Activated CD4-positive, alpha-beta memory T cell treated with anti-CD3 and anti-CD28 coated beads for 36 hours (primary cell): ENCODE measurements at regions not wholly inside any gene's neighbourhood (a gene's known extent, or its start where the extent isn't known, plus 50 kb on each side); places are given as distances from the start of the nearest gene placed in this dataset.
"Not testable (repeated sequence)": the region's sequence is repeated elsewhere in the genome, so short reads cannot be mapped to it uniquely, and the experiment has no call there.

Experiments
- CTCF ChIA-PET: fragments of 350-600 bp; sonication (Branson Sonifier 250); formaldehyde crosslinking; loops from one replicate; lab custom pipeline; 2021; ENCODE audit warnings: antibody characterized with exemption, inconsistent platforms; lab: Charles Lee
- POLR2A ChIA-PET: fragments of 350-600 bp; sonication (Branson Sonifier 250); formaldehyde crosslinking; loops from one replicate; lab custom pipeline; 2021; ENCODE audit warnings: antibody characterized with exemption; lab: Charles Lee
- DNase-seq: peaks from one replicate; pipeline ENCODE4 v3.0.0-alpha.2; 2020
- H3K27ac Mint-ChIP-seq: one replicate; pipeline ENCODE4 v1.8.0; 2021; ENCODE audit warnings: mixed read lengths
- H3K27me3 Mint-ChIP-seq: one replicate; pipeline ENCODE4 v1.8.0; 2021; ENCODE audit warnings: mixed read lengths
- H3K36me3 Mint-ChIP-seq: one replicate; pipeline ENCODE4 v1.8.0; 2021; ENCODE audit warnings: mixed read lengths
- H3K4me1 Mint-ChIP-seq: one replicate; pipeline ENCODE4 v1.8.0; 2021; ENCODE audit warnings: low read depth, mixed read lengths
- H3K4me3 Mint-ChIP-seq: one replicate; pipeline ENCODE4 v1.8.0; 2021; ENCODE audit warnings: mild to moderate bottlenecking, mixed read lengths
- H3K9me3 Mint-ChIP-seq: one replicate; pipeline ENCODE4 v1.8.0; 2021; ENCODE audit warnings: mixed read lengths
- intact Hi-C: fragments of 100-400 bp; cut with micrococcal nuclease; formaldehyde crosslinking; loops from one replicate; pipeline ENCODE4 v1.15.1; 2023

- intact Hi-C loops: no loop called here
- POLR2A ChIA-PET: no interaction called here
- DNase-seq: no peak
- Mint-ChIP-seq H3K4me3 (no peak overlapping the region), H3K27me3 (no peaks in the 10 kb centered on the region), H3K36me3 (no peaks in the 10 kb centered on the region), H3K9me3 (peaks cover 11% of the 10 kb centered on the region), H3K4me1 (no peaks in the 10 kb centered on the region), H3K27ac (no peak overlapping the region)
- CTCF ChIA-PET: no interaction called here
Measured at GRCh38 chr18:73136134-73136533, 268.3 kb upstream of the NETO1 start.

- H3K27ac Mint-ChIP-seq: no peak overlapping the region
- H3K4me1 Mint-ChIP-seq: no peaks in the 10 kb centered on the region
- ChIA-PET POLR2A (no interaction called here), CTCF (no interaction called here)
- no peaks in the 10 kb centered on the region for H3K36me3 Mint-ChIP-seq
- H3K9me3 Mint-ChIP-seq: peaks cover 24% of the 10 kb centered on the region
- DNase-seq: no peak
- H3K4me3 Mint-ChIP-seq: no peak overlapping the region
- H3K27me3 Mint-ChIP-seq: no peaks in the 10 kb centered on the region
- intact Hi-C loops: no loop called here
Measured at GRCh38 chr18:73124175-73124574, 256.4 kb upstream of the NETO1 start.

GRCh38 chr18:73121207-73121606, 253.4 kb upstream of the NETO1 start:
- POLR2A ChIA-PET: no interaction called here
- intact Hi-C loops: no loop called here
- Mint-ChIP-seq H3K27ac (no peak overlapping the region), H3K27me3 (no peaks in the 10 kb centered on the region), H3K4me3 (no peak overlapping the region), H3K36me3 (no peaks in the 10 kb centered on the region), H3K9me3 (peaks cover 22% of the 10 kb centered on the region), H3K4me1 (no peaks in the 10 kb centered on the region)
- CTCF ChIA-PET: no interaction called here
- no peak for DNase-seq

- POLR2A ChIA-PET: no interaction called here
- H3K4me3 Mint-ChIP-seq: no peak overlapping the region
Measured at GRCh38 chr18:73120626-73121025, 252.8 kb upstream of the NETO1 start.

GRCh38 chr18:73119574-73119973, 251.8 kb upstream of the NETO1 start:
- Mint-ChIP-seq H3K27me3 (no peaks in the 10 kb centered on the region), H3K4me1 (no peaks in the 10 kb centered on the region), H3K9me3 (peaks cover 19% of the 10 kb centered on the region), H3K4me3 (no peak overlapping the region), H3K36me3 (no peaks in the 10 kb centered on the region), H3K27ac (no peak overlapping the region)
- intact Hi-C loops: no loop called here
- POLR2A ChIA-PET: no interaction called here
- CTCF ChIA-PET: no interaction called here
- DNase-seq: no peak

More at GRCh38 chr18:73120626-73121025, 252.8 kb upstream of the NETO1 start:
- Mint-ChIP-seq H3K27ac (no peak overlapping the region), H3K27me3 (no peaks in the 10 kb centered on the region), H3K9me3 (peaks cover 22% of the 10 kb centered on the region), H3K4me1 (no peaks in the 10 kb centered on the region), H3K36me3 (no peaks in the 10 kb centered on the region)
- no peak for DNase-seq
- intact Hi-C loops: no loop called here
- CTCF ChIA-PET: no interaction called here

- Mint-ChIP-seq H3K4me3 (no peak overlapping the region), H3K36me3 (no peaks in the 10 kb centered on the region), H3K4me1 (no peaks in the 10 kb centered on the region), H3K27ac (no peak overlapping the region), H3K27me3 (no peaks in the 10 kb centered on the region), H3K9me3 (peaks cover 18% of the 10 kb centered on the region)
- ChIA-PET CTCF (no interaction called here), POLR2A (interaction anchor here (0.6 kb wide), 1 partner anchor 65 kb away, joined by 3 read pairs; no protein-coding TSS in a partner anchor)
- intact Hi-C loops: no loop called here
- no peak for DNase-seq
Measured at GRCh38 chr18:73118121-73118816, 250.5 kb upstream of the NETO1 start.

GRCh38 chr18:73110307-73110706, 242.5 kb upstream of the NETO1 start:
- ChIA-PET CTCF (no interaction called here), POLR2A (no interaction called here)
- Mint-ChIP-seq H3K4me1 (no peaks in the 10 kb centered on the region), H3K4me3 (no peak overlapping the region), H3K9me3 (peaks cover 31% of the 10 kb centered on the region), H3K36me3 (no peaks in the 10 kb centered on the region), H3K27me3 (no peaks in the 10 kb centered on the region), H3K27ac (no peak overlapping the region)
- no peak for DNase-seq
- intact Hi-C loops: no loop called here

- no peak for DNase-seq
- no peaks in the 10 kb centered on the region for H3K36me3 Mint-ChIP-seq
- ChIA-PET POLR2A (no interaction called here), CTCF (no interaction called here)
- peaks cover 16% of the 10 kb centered on the region for H3K9me3 Mint-ChIP-seq
- no peaks in the 10 kb centered on the region for H3K4me1 Mint-ChIP-seq
- no peaks in the 10 kb centered on the region for H3K27me3 Mint-ChIP-seq
- H3K4me3 Mint-ChIP-seq: no peak overlapping the region
- H3K27ac Mint-ChIP-seq: no peak overlapping the region
- intact Hi-C loops: no loop called here
Measured at GRCh38 chr18:73101977-73102376, 234.2 kb upstream of the NETO1 start.

GRCh38 chr18:73101491-73101890, 233.7 kb upstream of the NETO1 start:
- H3K27me3 Mint-ChIP-seq, CTCF ChIA-PET, H3K4me1 Mint-ChIP-seq, H3K36me3 Mint-ChIP-seq, H3K27ac Mint-ChIP-seq, intact Hi-C loops, POLR2A ChIA-PET, DNase-seq, H3K4me3 Mint-ChIP-seq: not testable (repeated sequence)
- H3K9me3 Mint-ChIP-seq: peaks cover 15% of the 10 kb centered on the region

GRCh38 chr18:73099759-73100158, 232.0 kb upstream of the NETO1 start:
- peaks cover 8% of the 10 kb centered on the region for H3K9me3 Mint-ChIP-seq
- DNase-seq: no peak
- H3K27ac Mint-ChIP-seq: no peak overlapping the region
- no peak overlapping the region for H3K4me3 Mint-ChIP-seq
- intact Hi-C loops: no loop called here
- ChIA-PET POLR2A (no interaction called here), CTCF (no interaction called here)
- H3K4me1 Mint-ChIP-seq: no peaks in the 10 kb centered on the region
- H3K36me3 Mint-ChIP-seq: no peaks in the 10 kb centered on the region
- H3K27me3 Mint-ChIP-seq: no peaks in the 10 kb centered on the region

- no peaks in the 10 kb centered on the region for H3K36me3 Mint-ChIP-seq
- H3K4me3 Mint-ChIP-seq: no peak overlapping the region
- DNase-seq: no peak
- peaks cover 14% of the 10 kb centered on the region for H3K9me3 Mint-ChIP-seq
- no peaks in the 10 kb centered on the region for H3K4me1 Mint-ChIP-seq
- ChIA-PET CTCF (no interaction called here), POLR2A (no interaction called here)
- intact Hi-C loops: no loop called here
- no peak overlapping the region for H3K27ac Mint-ChIP-seq
- H3K27me3 Mint-ChIP-seq: no peaks in the 10 kb centered on the region
Measured at GRCh38 chr18:73093687-73094250, 226.0 kb upstream of the NETO1 start.

GRCh38 chr18:73088445-73088844, 220.7 kb upstream of the NETO1 start:
- Mint-ChIP-seq H3K27me3 (no peaks in the 10 kb centered on the region), H3K4me1 (no peaks in the 10 kb centered on the region), H3K27ac (no peak overlapping the region), H3K4me3 (no peak overlapping the region), H3K36me3 (no peaks in the 10 kb centered on the region), H3K9me3 (peaks cover 11% of the 10 kb centered on the region)
- POLR2A ChIA-PET: no interaction called here
- no peak for DNase-seq
- intact Hi-C loops: no loop called here
- CTCF ChIA-PET: no interaction called here
